Neural cell (in vitro differentiated cells): ENCODE measurements at regions not wholly inside any gene's neighbourhood (a gene's known extent, or its start where the extent isn't known, plus 50 kb on each side); places are given as distances from the start of the nearest gene placed in this dataset.
"Not testable (repeated sequence)": the region's sequence is repeated elsewhere in the genome, so short reads cannot be mapped to it uniquely, and the experiment has no call there.

Experiments used
- EP300 ChIP-seq: fragments of 450-650 bp; conservative IDR thresholded peaks from 2 replicates; pipeline ENCODE4 v1.6.1; 2014; ENCODE audit warnings: antibody characterized with exemption, mild to moderate bottlenecking, moderate library complexity; ENCODE audit not compliant: poor library complexity, severe bottlenecking
- EZH2 ChIP-seq: fragments of 200-600, 300-800 bp; shearing (Covaris generic), sonication (generic); IDR thresholded peaks from 2 replicates; pipeline ENCODE4 v1.6.1; 2014; ENCODE audit warnings: antibody characterized with exemption, low read length, borderline replicate concordance, mild to moderate bottlenecking; ENCODE audit not compliant: insufficient read depth, poor library complexity, severe bottlenecking
- POLR2AphosphoS5 ChIP-seq: IDR thresholded peaks from 2 replicates; pipeline ENCODE4 v1.6.1; 2012
- SMC3 ChIP-seq: fragments of 450-650 bp; conservative IDR thresholded peaks from 2 replicates; pipeline ENCODE4 v1.6.1; 2014; ENCODE audit warnings: antibody characterized with exemption, mild to moderate bottlenecking, moderate library complexity; ENCODE audit not compliant: poor library complexity
- TAF1 ChIP-seq: IDR thresholded peaks from 2 replicates; pipeline ENCODE4 v1.6.1; 2012; ENCODE audit warnings: low read depth
- TF ChIP-seq, protein P1 (sequence below): fragments of 450-650 bp; IDR thresholded peaks from 2 replicates; pipeline ENCODE4 v1.5.1; 2014; ENCODE audit warnings: antibody characterized with exemption, mild to moderate bottlenecking, moderate library complexity; ENCODE audit not compliant: poor library complexity, severe bottlenecking

DNA sequence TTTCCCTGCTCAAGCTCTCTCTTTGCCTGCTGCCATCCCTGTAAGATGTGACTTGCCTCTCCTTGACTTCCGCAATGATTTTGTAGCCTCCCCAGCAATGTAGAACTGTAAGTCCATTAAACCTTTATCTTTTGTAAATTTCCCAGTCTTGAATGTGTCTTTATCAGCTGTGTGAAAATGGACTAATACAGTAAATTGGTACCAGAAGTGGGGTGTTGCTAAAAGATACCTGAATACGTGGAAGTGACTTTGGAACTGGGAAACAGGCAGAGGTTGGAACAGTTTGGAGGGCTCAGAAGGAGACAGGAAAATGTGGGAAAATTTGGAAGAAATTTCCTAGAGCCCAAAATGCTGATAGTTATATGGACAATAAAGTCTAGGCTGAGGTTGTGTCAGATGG lies 184.6 kb upstream of the EEF2KMT start:
- TF ChIP-seq SMC3, POLR2AphosphoS5, EP300, EZH2, TAF1: not testable (repeated sequence)
- TF ChIP-seq, protein P1, sequence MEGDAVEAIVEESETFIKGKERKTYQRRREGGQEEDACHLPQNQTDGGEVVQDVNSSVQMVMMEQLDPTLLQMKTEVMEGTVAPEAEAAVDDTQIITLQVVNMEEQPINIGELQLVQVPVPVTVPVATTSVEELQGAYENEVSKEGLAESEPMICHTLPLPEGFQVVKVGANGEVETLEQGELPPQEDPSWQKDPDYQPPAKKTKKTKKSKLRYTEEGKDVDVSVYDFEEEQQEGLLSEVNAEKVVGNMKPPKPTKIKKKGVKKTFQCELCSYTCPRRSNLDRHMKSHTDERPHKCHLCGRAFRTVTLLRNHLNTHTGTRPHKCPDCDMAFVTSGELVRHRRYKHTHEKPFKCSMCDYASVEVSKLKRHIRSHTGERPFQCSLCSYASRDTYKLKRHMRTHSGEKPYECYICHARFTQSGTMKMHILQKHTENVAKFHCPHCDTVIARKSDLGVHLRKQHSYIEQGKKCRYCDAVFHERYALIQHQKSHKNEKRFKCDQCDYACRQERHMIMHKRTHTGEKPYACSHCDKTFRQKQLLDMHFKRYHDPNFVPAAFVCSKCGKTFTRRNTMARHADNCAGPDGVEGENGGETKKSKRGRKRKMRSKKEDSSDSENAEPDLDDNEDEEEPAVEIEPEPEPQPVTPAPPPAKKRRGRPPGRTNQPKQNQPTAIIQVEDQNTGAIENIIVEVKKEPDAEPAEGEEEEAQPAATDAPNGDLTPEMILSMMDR: not testable (repeated sequence)
